ENCODE measurements at regions not wholly inside any gene's neighbourhood (a gene's known extent, or its start where the extent isn't known, plus 50 kb on each side); places are given as distances from the start of the nearest gene placed in this dataset.

DNA sequence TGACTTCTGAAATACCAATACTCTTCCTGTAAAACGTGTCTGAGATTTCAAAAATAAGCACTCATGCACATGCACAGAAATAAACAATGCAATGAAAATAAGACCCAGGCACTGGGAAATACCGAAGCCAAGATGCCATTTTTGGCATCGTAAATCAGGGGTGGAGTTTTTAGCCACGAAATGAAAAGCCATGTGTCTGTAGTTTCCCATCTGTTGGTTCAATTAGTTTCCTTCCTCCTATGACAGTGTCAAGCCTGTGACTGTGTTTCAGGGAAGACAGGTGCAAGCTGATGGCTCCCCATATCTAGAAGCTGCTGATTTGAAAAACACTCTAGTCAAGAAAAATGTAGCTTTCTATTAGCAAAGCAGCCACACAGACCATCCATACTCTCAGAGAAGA lies 480.4 kb upstream of the CAMK1G start:
- no peaks in the 10 kb centered on the region for H3K79me2 ChIP-seq (ENCODE audit: control insufficient read depth, insufficient read depth, low read length)
- H3K56ac ChIP-seq (ENCODE audit: low read length), result no peak overlapping the region
- H2BK120ac ChIP-seq (ENCODE audit: low read depth, low read length), result no peak overlapping the region
- no peak overlapping the region for H3K4ac ChIP-seq (ENCODE audit: low read depth, low read length)
- no peaks in the 10 kb centered on the region for H3K79me1 ChIP-seq (ENCODE audit: low read length)
- H3K23ac ChIP-seq (ENCODE audit: low read length), result no peak overlapping the region
- no peak for DNase-seq
- no peaks in the 10 kb centered on the region for H3K27me3 ChIP-seq (ENCODE audit: insufficient read depth, low read length, poor library complexity)
- no peak overlapping the region for H4K8ac ChIP-seq (ENCODE audit: low read depth, low read length)
- H2AK5ac ChIP-seq (ENCODE audit: low read length), result no peak overlapping the region
- whole genome bisulfite sequencing (ENCODE audit: extremely low coverage, insufficient coverage, low lambda C conversion rate), result no CpG with 5 or more reads among the region's 4 CpGs
- no peak overlapping the region for H3K4me3 ChIP-seq (ENCODE audit: low read length)
- no peak overlapping the region for H3K27ac ChIP-seq (ENCODE audit: low read depth, low read length)
- H3K36me3 ChIP-seq (ENCODE audit: control insufficient read depth, insufficient read depth, low read length), result no peaks in the 10 kb centered on the region
- H3K9ac ChIP-seq (ENCODE audit: low read length), result no peak overlapping the region
- H2BK15ac ChIP-seq (replicated peaks; ENCODE audit: low read depth), result no peak overlapping the region
- H4K5ac ChIP-seq (ENCODE audit: low read length), result no peak overlapping the region
- H2BK5ac ChIP-seq (ENCODE audit: low read length), result no peak overlapping the region
- H3K4me2 ChIP-seq (ENCODE audit: low read length), result no peak overlapping the region
- no peak overlapping the region for H3K18ac ChIP-seq (ENCODE audit: low read length)
- no peaks in the 10 kb centered on the region for H3K4me1 ChIP-seq (ENCODE audit: control insufficient read depth, low read depth, low read length)

- Histone ChIP-seq H3K27ac (ENCODE audit: low read depth, low read length) (no peak overlapping the region), H3K9ac (ENCODE audit: low read length) (no peak overlapping the region), H2BK5ac (ENCODE audit: low read length) (no peak overlapping the region), H3K4me1 (ENCODE audit: control insufficient read depth, low read depth, low read length) (peaks cover 2% of the 10 kb centered on the region), H3K27me3 (ENCODE audit: insufficient read depth, low read length, poor library complexity) (no peaks in the 10 kb centered on the region), H3K56ac (ENCODE audit: low read length) (no peak overlapping the region), H2BK120ac (ENCODE audit: low read depth, low read length) (no peak overlapping the region), H3K79me2 (ENCODE audit: control insufficient read depth, insufficient read depth, low read length) (no peaks in the 10 kb centered on the region), H3K4ac (ENCODE audit: low read depth, low read length) (no peak overlapping the region), H2AK5ac (ENCODE audit: low read length) (no peak overlapping the region), H3K18ac (ENCODE audit: low read length) (no peak overlapping the region), H3K36me3 (ENCODE audit: control insufficient read depth, insufficient read depth, low read length) (no peaks in the 10 kb centered on the region), H3K4me3 (ENCODE audit: low read length) (no peak overlapping the region), H2BK15ac (replicated peaks; ENCODE audit: low read depth) (no peak overlapping the region), H3K23ac (ENCODE audit: low read length) (no peak overlapping the region), H4K5ac (ENCODE audit: low read length) (no peak overlapping the region), H3K4me2 (ENCODE audit: low read length) (no peak overlapping the region), H3K79me1 (ENCODE audit: low read length) (no peaks in the 10 kb centered on the region), H4K8ac (ENCODE audit: low read depth, low read length) (no peak overlapping the region)
- WGBS (ENCODE audit: extremely low coverage, insufficient coverage, low lambda C conversion rate), result no CpG with 5 or more reads among the region's 3 CpGs
- DNase-seq, result no peak
These were observed 478.9 kb upstream of the CAMK1G start for GRCh38 chr1:209104646-209105045.

DNA sequence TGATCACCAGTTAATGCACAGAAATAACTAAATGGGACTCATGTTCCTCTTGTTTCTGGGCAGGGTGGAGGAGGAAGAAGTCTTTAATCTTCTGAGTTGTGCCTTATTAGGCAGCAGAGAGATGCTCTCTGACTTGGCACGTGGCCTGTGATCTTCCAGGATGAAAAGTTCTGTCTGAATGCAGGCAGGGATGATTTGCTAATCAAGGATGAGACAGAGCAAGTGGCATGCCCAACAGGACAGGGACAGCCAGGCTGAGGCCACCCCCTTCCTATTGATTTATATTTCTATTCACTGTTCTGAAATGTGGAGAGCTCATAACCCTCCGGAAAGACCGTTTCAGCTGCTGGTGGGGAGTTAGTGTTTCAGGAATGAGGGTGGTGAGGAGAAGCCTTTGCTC lies 477.8 kb upstream of the CAMK1G start:
- Histone ChIP-seq H2AK5ac (ENCODE audit: low read length) (no peak overlapping the region), H3K27ac (ENCODE audit: low read depth, low read length) (no peak overlapping the region), H3K23ac (ENCODE audit: low read length) (no peak overlapping the region), H2BK120ac (ENCODE audit: low read depth, low read length) (no peak overlapping the region), H3K18ac (ENCODE audit: low read length) (no peak overlapping the region), H3K27me3 (ENCODE audit: insufficient read depth, low read length, poor library complexity) (no peaks in the 10 kb centered on the region), H3K4me2 (ENCODE audit: low read length) (no peak overlapping the region), H2BK15ac (replicated peaks; ENCODE audit: low read depth) (no peak overlapping the region), H2BK5ac (ENCODE audit: low read length) (peak overlapping the region; percentile 8), H3K79me1 (ENCODE audit: low read length) (no peaks in the 10 kb centered on the region), H3K4ac (ENCODE audit: low read depth, low read length) (no peak overlapping the region), H3K9ac (ENCODE audit: low read length) (no peak overlapping the region), H3K4me3 (ENCODE audit: low read length) (no peak overlapping the region), H4K8ac (ENCODE audit: low read depth, low read length) (no peak overlapping the region), H3K79me2 (ENCODE audit: control insufficient read depth, insufficient read depth, low read length) (no peaks in the 10 kb centered on the region), H3K4me1 (ENCODE audit: control insufficient read depth, low read depth, low read length) (peaks cover 6% of the 10 kb centered on the region), H3K36me3 (ENCODE audit: control insufficient read depth, insufficient read depth, low read length) (no peaks in the 10 kb centered on the region), H4K5ac (ENCODE audit: low read length) (no peak overlapping the region), H3K56ac (ENCODE audit: low read length) (peak overlapping the region; percentile 1)
- no peak for DNase-seq
- WGBS (ENCODE audit: extremely low coverage, insufficient coverage, low lambda C conversion rate), result no CpG with 5 or more reads among the region's 3 CpGs

- H3K4me3 ChIP-seq (ENCODE audit: low read length), result no peak overlapping the region
- H3K36me3 ChIP-seq (ENCODE audit: control insufficient read depth, insufficient read depth, low read length), result no peaks in the 10 kb centered on the region
- no peak overlapping the region for H2BK120ac ChIP-seq (ENCODE audit: low read depth, low read length)
- no peak overlapping the region for H3K4ac ChIP-seq (ENCODE audit: low read depth, low read length)
- H2BK15ac ChIP-seq (replicated peaks; ENCODE audit: low read depth), result no peak overlapping the region
- peak; percentile 70 for DNase-seq
- no CpG with 5 or more reads among the region's 8 CpGs for WGBS (ENCODE audit: extremely low coverage, insufficient coverage, low lambda C conversion rate)
- no peaks in the 10 kb centered on the region for H3K27me3 ChIP-seq (ENCODE audit: insufficient read depth, low read length, poor library complexity)
- H4K5ac ChIP-seq (ENCODE audit: low read length), result no peak overlapping the region
- H3K4me2 ChIP-seq (ENCODE audit: low read length), result no peak overlapping the region
- H3K4me1 ChIP-seq (ENCODE audit: control insufficient read depth, low read depth, low read length), result peaks cover 6% of the 10 kb centered on the region
- peak overlapping the region; percentile 38 for H3K56ac ChIP-seq (ENCODE audit: low read length)
- H3K23ac ChIP-seq (ENCODE audit: low read length), result no peak overlapping the region
- H2BK5ac ChIP-seq (ENCODE audit: low read length), result no peak overlapping the region
- no peak overlapping the region for H4K8ac ChIP-seq (ENCODE audit: low read depth, low read length)
- no peak overlapping the region for H3K18ac ChIP-seq (ENCODE audit: low read length)
- no peak overlapping the region for H3K27ac ChIP-seq (ENCODE audit: low read depth, low read length)
- no peak overlapping the region for H2AK5ac ChIP-seq (ENCODE audit: low read length)
- H3K79me2 ChIP-seq (ENCODE audit: control insufficient read depth, insufficient read depth, low read length), result no peaks in the 10 kb centered on the region
- no peaks in the 10 kb centered on the region for H3K79me1 ChIP-seq (ENCODE audit: low read length)
- H3K9ac ChIP-seq (ENCODE audit: low read length), result no peak overlapping the region
These were observed 477.2 kb upstream of the CAMK1G start for GRCh38 chr1:209106237-209106741.

- no peak overlapping the region for H3K4ac ChIP-seq (ENCODE audit: low read depth, low read length)
- H3K79me1 ChIP-seq (ENCODE audit: low read length), result no peaks in the 10 kb centered on the region
- H3K27me3 ChIP-seq (ENCODE audit: insufficient read depth, low read length, poor library complexity), result no peaks in the 10 kb centered on the region
- no peak overlapping the region for H3K18ac ChIP-seq (ENCODE audit: low read length)
- H3K79me2 ChIP-seq (ENCODE audit: control insufficient read depth, insufficient read depth, low read length), result no peaks in the 10 kb centered on the region
- H2BK5ac ChIP-seq (ENCODE audit: low read length), result no peak overlapping the region
- no peak overlapping the region for H3K56ac ChIP-seq (ENCODE audit: low read length)
- no peak overlapping the region for H3K27ac ChIP-seq (ENCODE audit: low read depth, low read length)
- no peak overlapping the region for H2AK5ac ChIP-seq (ENCODE audit: low read length)
- H3K36me3 ChIP-seq (ENCODE audit: control insufficient read depth, insufficient read depth, low read length), result no peaks in the 10 kb centered on the region
- no peak for DNase-seq
- peaks cover 6% of the 10 kb centered on the region for H3K4me1 ChIP-seq (ENCODE audit: control insufficient read depth, low read depth, low read length)
- H4K5ac ChIP-seq (ENCODE audit: low read length), result no peak overlapping the region
- no peak overlapping the region for H3K23ac ChIP-seq (ENCODE audit: low read length)
- WGBS (ENCODE audit: extremely low coverage, insufficient coverage, low lambda C conversion rate), result no CpG with 5 or more reads among the region's 4 CpGs
- no peak overlapping the region for H3K4me3 ChIP-seq (ENCODE audit: low read length)
- H2BK15ac ChIP-seq (replicated peaks; ENCODE audit: low read depth), result no peak overlapping the region
- no peak overlapping the region for H4K8ac ChIP-seq (ENCODE audit: low read depth, low read length)
- H2BK120ac ChIP-seq (ENCODE audit: low read depth, low read length), result no peak overlapping the region
- H3K9ac ChIP-seq (ENCODE audit: low read length), result no peak overlapping the region
- H3K4me2 ChIP-seq (ENCODE audit: low read length), result no peak overlapping the region
These were observed 476.7 kb upstream of the CAMK1G start for GRCh38 chr1:209106861-209107260.

DNA sequence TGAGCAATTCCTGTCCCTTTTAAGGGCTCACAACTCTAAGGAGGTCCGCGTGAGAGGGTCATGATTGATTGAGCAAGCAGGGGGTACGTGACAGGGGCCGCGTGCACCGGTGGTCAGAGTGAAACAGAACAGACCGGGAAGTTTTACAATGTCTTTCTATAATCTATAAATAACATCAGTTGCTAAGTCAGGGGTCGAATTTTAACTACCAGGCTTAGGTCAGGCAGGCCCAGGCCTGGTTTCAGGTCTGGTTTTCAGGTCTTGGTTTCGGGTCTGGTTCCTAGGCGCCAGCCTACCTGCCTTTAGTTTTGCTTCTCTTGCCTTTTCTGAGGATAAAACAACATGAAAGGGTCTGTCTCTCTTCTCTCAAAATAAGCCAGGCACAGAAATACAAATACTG lies 476.0 kb upstream of the CAMK1G start:
- Histone ChIP-seq H3K27ac (ENCODE audit: low read depth, low read length) (no peak overlapping the region), H3K4me1 (ENCODE audit: control insufficient read depth, low read depth, low read length) (peaks cover 6% of the 10 kb centered on the region), H3K23ac (ENCODE audit: low read length) (no peak overlapping the region), H2BK120ac (ENCODE audit: low read depth, low read length) (no peak overlapping the region), H3K4ac (ENCODE audit: low read depth, low read length) (no peak overlapping the region), H4K8ac (ENCODE audit: low read depth, low read length) (no peak overlapping the region), H3K79me2 (ENCODE audit: control insufficient read depth, insufficient read depth, low read length) (no peaks in the 10 kb centered on the region), H2BK5ac (ENCODE audit: low read length) (no peak overlapping the region), H3K4me2 (ENCODE audit: low read length) (no peak overlapping the region), H3K56ac (ENCODE audit: low read length) (no peak overlapping the region), H3K9ac (ENCODE audit: low read length) (no peak overlapping the region), H3K27me3 (ENCODE audit: insufficient read depth, low read length, poor library complexity) (no peaks in the 10 kb centered on the region), H2BK15ac (replicated peaks; ENCODE audit: low read depth) (no peak overlapping the region), H4K5ac (ENCODE audit: low read length) (no peak overlapping the region), H3K36me3 (ENCODE audit: control insufficient read depth, insufficient read depth, low read length) (no peaks in the 10 kb centered on the region), H3K79me1 (ENCODE audit: low read length) (no peaks in the 10 kb centered on the region), H3K4me3 (ENCODE audit: low read length) (no peak overlapping the region), H2AK5ac (ENCODE audit: low read length) (no peak overlapping the region), H3K18ac (ENCODE audit: low read length) (no peak overlapping the region)
- no peak for DNase-seq
- no CpG with 5 or more reads among the region's 10 CpGs for WGBS (ENCODE audit: extremely low coverage, insufficient coverage, low lambda C conversion rate)
